NCI-H146 treated with DMSO at 0.1 percent for 48 hours (cell line): ENCODE measurements at regions not wholly inside any gene's neighbourhood (a gene's known extent, or its start where the extent isn't known, plus 50 kb on each side); places are given as distances from the start of the nearest gene placed in this dataset.
"Not testable (repeated sequence)": the region's sequence is repeated elsewhere in the genome, so short reads cannot be mapped to it uniquely, and the experiment has no call there.

Experiments
- DNase-seq: peaks from one replicate; lab custom pipeline; 2025; ENCODE audit not compliant: unreplicated experiment; lab: John Stamatoyannopoulos, UW

GRCh38 chr12:23141335-23141734 is 516.4 kb downstream of the ETNK1 start:
- no peak for DNase-seq

- not testable (repeated sequence) for DNase-seq
These were observed 521.1 kb downstream of the ETNK1 start for GRCh38 chr12:23146070-23146469.

GRCh38 chr12:23168459-23168858 is 543.5 kb downstream of the ETNK1 start:
- DNase-seq, result no peak

GRCh38 chr12:23169012-23169695 is 544.2 kb downstream of the ETNK1 start:
- no peak for DNase-seq

- no peak for DNase-seq
These were observed 544.7 kb downstream of the ETNK1 start for GRCh38 chr12:23169696-23170013.

- DNase-seq, result no peak
These were observed 549.9 kb downstream of the ETNK1 start for GRCh38 chr12:23174917-23175316.

- no peak for DNase-seq
These were observed 560.4 kb downstream of the ETNK1 start for GRCh38 chr12:23185346-23185745.

- DNase-seq, result no peak
These were observed 562.0 kb downstream of the ETNK1 start for GRCh38 chr12:23186950-23187349.

- DNase-seq, result no peak
These were observed 568.6 kb downstream of the ETNK1 start for GRCh38 chr12:23193552-23193951.

GRCh38 chr12:23197266-23197665 is 572.3 kb downstream of the ETNK1 start:
- no peak for DNase-seq

- no peak for DNase-seq
These were observed 577.8 kb downstream of the ETNK1 start for GRCh38 chr12:23202728-23203127.

GRCh38 chr12:23204933-23205778 is 580.2 kb downstream of the ETNK1 start:
- peak; percentile 67 for DNase-seq

- DNase-seq, result no peak
These were observed 584.8 kb downstream of the ETNK1 start for GRCh38 chr12:23209793-23210192.

GRCh38 chr12:23210573-23210972 is 585.6 kb downstream of the ETNK1 start:
- no peak for DNase-seq

GRCh38 chr12:23211384-23212320 is 586.7 kb downstream of the ETNK1 start:
- no peak for DNase-seq

GRCh38 chr12:23217158-23217557 is 592.2 kb downstream of the ETNK1 start:
- DNase-seq, result no peak

GRCh38 chr12:23217667-23218066 is 592.7 kb downstream of the ETNK1 start:
- no peak for DNase-seq

- DNase-seq, result no peak
These were observed 596.1 kb downstream of the ETNK1 start for GRCh38 chr12:23221066-23221465.

GRCh38 chr12:23221926-23222325 is 597.0 kb downstream of the ETNK1 start:
- no peak for DNase-seq

- no peak for DNase-seq
These were observed 597.8 kb downstream of the ETNK1 start for GRCh38 chr12:23222801-23223200.

GRCh38 chr12:23228101-23228500 is 603.1 kb downstream of the ETNK1 start:
- DNase-seq, result no peak
